HCT116 (cell line): ENCODE measurements at regions not wholly inside any gene's neighbourhood (a gene's known extent, or its start where the extent isn't known, plus 50 kb on each side); places are given as distances from the start of the nearest gene placed in this dataset.
A peak's percentile ranks its signal among the peaks of the same experiment; 100 is the strongest.

Source experiments
- ATAC-seq: fragments of 200-7000 bp; cut with Tn5 transposase; 2 replicates; pipeline ENCODE4 v1.9.1; 2020; ENCODE audit warnings: mild to moderate bottlenecking, moderate library complexity
- BruUV-seq: library from RNA; stranded (reverse); fragments of 400-500 nt; replicated peaks from 2 replicates; lab custom pipeline; 2021; lab: Mats Ljungman, UMichigan
- CTCF ChIA-PET: fragments of 300-600 bp; sonication (Branson Sonifier 250); formaldehyde crosslinking; loops from one replicate; lab custom pipeline; 2021; ENCODE audit warnings: antibody characterized with exemption; lab: Charles Lee
- POLR2A ChIA-PET: fragments of 300-600, 350-600 bp; sonication (Branson Sonifier 250); formaldehyde crosslinking; loops from one replicate; lab custom pipeline; 2021; ENCODE audit warnings: antibody characterized with exemption; lab: Charles Lee
- RAD21 ChIA-PET, 2 experiments: fragments of 300-600 bp; sonication (Branson Sonifier 250); formaldehyde crosslinking; loops; one replicate each; lab custom pipeline; 2023; ENCODE audit warnings: low total read pairs in 2 of 2; ENCODE audit not compliant: uncharacterized antibody in 2 of 2, unreplicated experiment in 2 of 2, low non-redundant PET in 1 of 2; lab: Charles Lee
- DNase-seq: peaks from one replicate; pipeline ENCODE4 v3.0.0-alpha.2; 2010; ENCODE audit warnings: low read depth, low spot score
- H2AFZ ChIP-seq: fragments of 200-600 bp; shearing (Covaris generic), sonication (generic); 2 replicates; pipeline ENCODE4 v1.6.1; 2017; ENCODE audit warnings: low read depth, mixed run types, mixed read lengths, antibody characterized with exemption, low read length; ENCODE audit not compliant: poor library complexity, severe bottlenecking
- H3K27ac ChIP-seq: 2 replicates; pipeline ENCODE4 v1.5.1; 2012; ENCODE audit warnings: low read depth, low read length
- H3K27me3 ChIP-seq: fragments of 200-600 bp; sonication (generic); 2 replicates; pipeline ENCODE4 v1.6.1; 2016; ENCODE audit warnings: mixed run types, low read length, mixed read lengths; ENCODE audit not compliant: insufficient read depth
- H3K36me3 ChIP-seq, 2 experiments: fragments of 200-500 bp in 1 of 2; fragments of 200-600 bp in 1 of 2; sonication (Bioruptor generic) in 1 of 2; sonication (generic) in 1 of 2; 2 replicates each; pipeline versions ENCODE4 v1.5.1 to v1.6.1; 2014 to 2016; ENCODE audit warnings: low read length in 2 of 2, inconsistent platforms in 1 of 2, mixed read lengths in 1 of 2, mixed run types in 1 of 2; ENCODE audit not compliant: insufficient read depth in 2 of 2, control insufficient read depth in 1 of 2
- H3K4me1 ChIP-seq, 2 experiments: fragments of 200-600 bp in 1 of 2; sonication (generic) in 1 of 2; 2 replicates each; pipeline versions ENCODE4 v1.5.1 to v1.6.1; 2012 to 2017; ENCODE audit warnings: low read length in 2 of 2, inconsistent platforms in 1 of 2, mild to moderate bottlenecking in 1 of 2, mixed read lengths in 1 of 2, mixed run types in 1 of 2, moderate library complexity in 1 of 2; ENCODE audit not compliant: insufficient read depth in 2 of 2, control insufficient read depth in 1 of 2
- H3K4me2 ChIP-seq: fragments of 200-600 bp; sonication (generic); 2 replicates; pipeline ENCODE4 v1.6.1; 2017; ENCODE audit warnings: mixed run types, low read length, mixed read lengths
- H3K4me3 ChIP-seq, 2 experiments: fragments of 200-600 bp in 1 of 2; sonication (generic) in 1 of 2; replicated peaks in 1 of 2; 2 replicates each; pipeline ENCODE4 v1.5.1; 2011 to 2016; ENCODE audit warnings: low read length in 2 of 2, control low read depth in 1 of 2, low read depth in 1 of 2, mild to moderate bottlenecking in 1 of 2, mixed read lengths in 1 of 2, mixed run types in 1 of 2
- H3K79me2 ChIP-seq: fragments of 200-600 bp; sonication (generic); 2 replicates; pipeline ENCODE4 v1.6.1; 2017; ENCODE audit warnings: mild to moderate bottlenecking, mixed run types, low read length, moderate library complexity, mixed read lengths; ENCODE audit not compliant: insufficient read depth
- H3K9ac ChIP-seq: fragments of 200-600 bp; sonication (generic); 2 replicates; pipeline ENCODE4 v1.6.1; 2016; ENCODE audit warnings: low read length, mixed read lengths
- H3K9me2 ChIP-seq: fragments of 200-600 bp; sonication (generic), shearing (Covaris generic); 2 replicates; pipeline ENCODE4 v1.6.1; 2017; ENCODE audit warnings: mixed run types, mild to moderate bottlenecking, moderate library complexity; ENCODE audit not compliant: insufficient read depth
- H3K9me3 ChIP-seq, 2 experiments: fragments of 200-500 bp in 1 of 2; fragments of 200-600 bp in 1 of 2; sonication (Bioruptor generic) in 1 of 2; sonication (generic) in 1 of 2; 2 replicates each; pipeline ENCODE4 v1.6.1; 2014 to 2017; ENCODE audit warnings: low read length in 2 of 2, mixed read lengths in 2 of 2, inconsistent platforms in 1 of 2, low read depth in 1 of 2, mild to moderate bottlenecking in 1 of 2, mixed run types in 1 of 2, moderate library complexity in 1 of 2; ENCODE audit not compliant: control insufficient read depth in 1 of 2, insufficient read depth in 1 of 2
- H4K20me1 ChIP-seq: fragments of 200-600 bp; sonication (generic), shearing (Covaris generic); 2 replicates; pipeline ENCODE4 v1.6.1; 2017; ENCODE audit warnings: mixed run types, mild to moderate bottlenecking, moderate library complexity; ENCODE audit not compliant: insufficient read depth
- ATF3 ChIP-seq: IDR thresholded peaks from 2 replicates; pipeline ENCODE4 v1.6.1; 2012
- CEBPB ChIP-seq: IDR thresholded peaks from 2 replicates; pipeline ENCODE4 v1.6.1; 2012; ENCODE audit warnings: low read depth
- CTCF ChIP-seq, 3 experiments: fragments of 200-600 bp in 1 of 3; sonication (generic) in 1 of 3; IDR thresholded peaks in 2 of 3; conservative IDR thresholded peaks in 1 of 3; 2 replicates each; pipeline ENCODE4 v1.5.1; 2012 to 2017; ENCODE audit warnings: low read depth in 2 of 3, low read length in 2 of 3, antibody characterized with exemption in 1 of 3, borderline replicate concordance in 1 of 3, control low read depth in 1 of 3, mild to moderate bottlenecking in 1 of 3, mixed read lengths in 1 of 3, mixed run types in 1 of 3, moderate library complexity in 1 of 3; ENCODE audit not compliant: insufficient read depth in 1 of 3
- EGR1 ChIP-seq: IDR thresholded peaks from 2 replicates; pipeline ENCODE4 v1.6.1; 2012; ENCODE audit warnings: low read depth
- ELF1 ChIP-seq: IDR thresholded peaks from 2 replicates; pipeline ENCODE4 v1.6.1; 2012; ENCODE audit warnings: low read depth, borderline replicate concordance
- EZH2 ChIP-seq: fragments of 200-600 bp; sonication (generic); IDR thresholded peaks from 2 replicates; pipeline ENCODE4 v1.6.1; 2017; ENCODE audit warnings: antibody characterized with exemption, mixed run types
- EZH2phosphoT487 ChIP-seq: fragments of 200-600 bp; IDR thresholded peaks from 2 replicates; pipeline ENCODE4 v1.6.1; 2018; ENCODE audit warnings: antibody characterized with exemption, borderline replicate concordance
- FOSL1 ChIP-seq: IDR thresholded peaks from 2 replicates; pipeline ENCODE4 v1.6.1; 2012; ENCODE audit warnings: low read depth
- MAX ChIP-seq: IDR thresholded peaks from 2 replicates; pipeline ENCODE4 v1.6.1; 2012
- POLR2A ChIP-seq: IDR thresholded peaks from 2 replicates; pipeline ENCODE4 v1.7.0; 2011; ENCODE audit warnings: borderline replicate concordance; ENCODE audit not compliant: insufficient read depth, insufficient read length; ENCODE audit errors: extremely low read depth
- POLR2AphosphoS5 ChIP-seq: IDR thresholded peaks from 2 replicates; pipeline ENCODE4 v1.6.1; 2011; ENCODE audit warnings: mild to moderate bottlenecking, low read depth, low read length, moderate library complexity
- RAD21 ChIP-seq: IDR thresholded peaks from 2 replicates; pipeline ENCODE4 v1.6.1; 2012; ENCODE audit warnings: low read depth, mild to moderate bottlenecking
- REST ChIP-seq: IDR thresholded peaks from 2 replicates; pipeline ENCODE4 v1.6.1; 2012; ENCODE audit warnings: low read depth
- SIN3A ChIP-seq: IDR thresholded peaks from 2 replicates; pipeline ENCODE4 v1.6.1; 2012; ENCODE audit warnings: low read depth
- SP1 ChIP-seq: IDR thresholded peaks from 2 replicates; pipeline ENCODE4 v1.6.1; 2012; ENCODE audit warnings: low read depth
- SRF ChIP-seq: IDR thresholded peaks from 2 replicates; pipeline ENCODE4 v1.6.1; 2012; ENCODE audit warnings: low read depth
- TCF7L2 ChIP-seq: IDR thresholded peaks from 2 replicates; pipeline ENCODE4 v1.7.0; 2011; ENCODE audit warnings: borderline replicate concordance, inconsistent platforms; ENCODE audit not compliant: insufficient read depth, insufficient read length; ENCODE audit errors: extremely low read depth
- YY1 ChIP-seq: IDR thresholded peaks from 2 replicates; pipeline ENCODE4 v1.6.1; 2011; ENCODE audit warnings: low read length, low read depth, moderate library complexity, mild to moderate bottlenecking; ENCODE audit not compliant: insufficient replicate concordance; ENCODE audit errors: extremely low read depth
- ZBTB33 ChIP-seq: IDR thresholded peaks from 2 replicates; pipeline ENCODE4 v1.6.1; 2011; ENCODE audit warnings: mild to moderate bottlenecking, low read length, moderate library complexity; ENCODE audit not compliant: insufficient replicate concordance; ENCODE audit errors: extremely low read depth
- ZFX ChIP-seq: fragments of 450-650 bp; IDR thresholded peaks from 2 replicates; pipeline ENCODE4 v1.6.1; 2017
- intact Hi-C: fragments of 100-400 bp; cut with micrococcal nuclease; formaldehyde crosslinking; loops from 2 replicates; pipeline ENCODE4 v1.10.0; 2022

GRCh38 chr1:115428676-115429075 is 90.6 kb upstream of the NGF start:
- ATAC-seq (no peak), DNase-seq (no peak)
- H4K20me1 ChIP-seq = no peaks in the 10 kb centered on the region
- H2AFZ ChIP-seq = no peak overlapping the region
- no peaks in the 10 kb centered on the region for H3K9me3 ChIP-seq
- POLR2A ChIA-PET = no interaction called here
- BruUV-seq = no TSS peak
- CTCF ChIA-PET = no interaction called here
- no peak overlapping the region for H3K4me3 ChIP-seq
- H3K4me1 ChIP-seq = peaks cover 0 to 36% of the 10 kb centered on the region in 2 experiments; a peak in 2 of 4 replicates
- no peaks in the 10 kb centered on the region for H3K79me2 ChIP-seq
- RAD21 ChIA-PET = no interaction called here
- no peaks in the 10 kb centered on the region for H3K9me2 ChIP-seq
- H3K9ac ChIP-seq = no peak overlapping the region
- TF ChIP-seq CEBPB (no peak), CTCF (IDR thresholded peaks at IDR 0.05 in 2 of 3, conservative IDR thresholded peaks at IDR 0.05 in 1 of 3; ENCODE audit: borderline replicate concordance in 1 of 3, insufficient read depth in 1 of 3, low read depth in 2 of 3, low read length in 2 of 3) (no peak), EZH2 (no peak), MAX (no peak), TCF7L2 (no peak), YY1 (no peak), SRF (no peak), ATF3 (no peak), SIN3A (no peak), FOSL1 (no peak), ELF1 (no peak), EGR1 (no peak), SP1 (no peak), ZBTB33 (no peak), ZFX (no peak), REST (no peak), RAD21 (no peak), EZH2phosphoT487 (no peak), POLR2AphosphoS5 (no peak), POLR2A (no peak)
- TF ChIP-seq, all 23 proteins: peak for 0
- Histone ChIP-seq H3K27ac (no peak overlapping the region), H3K36me3 (no peaks in the 10 kb centered on the region), H3K27me3 (no peaks in the 10 kb centered on the region), H3K4me2 (0 out of 2 replicates have a peak overlapping the region, but pooled peaks have one; percentile 15)
- intact Hi-C loops = no loop called here
